NCI-H526 (cell line): ENCODE measurements at regions not wholly inside any gene's neighbourhood (a gene's known extent, or its start where the extent isn't known, plus 50 kb on each side); places are given as distances from the start of the nearest gene placed in this dataset.
"Not testable (repeated sequence)": the region's sequence is repeated elsewhere in the genome, so short reads cannot be mapped to it uniquely, and the experiment has no call there.

Experiments
- DNase-seq, 2 experiments: peaks; one replicate each; lab custom pipeline; 2025; lab: John Stamatoyannopoulos, UW

DNA sequence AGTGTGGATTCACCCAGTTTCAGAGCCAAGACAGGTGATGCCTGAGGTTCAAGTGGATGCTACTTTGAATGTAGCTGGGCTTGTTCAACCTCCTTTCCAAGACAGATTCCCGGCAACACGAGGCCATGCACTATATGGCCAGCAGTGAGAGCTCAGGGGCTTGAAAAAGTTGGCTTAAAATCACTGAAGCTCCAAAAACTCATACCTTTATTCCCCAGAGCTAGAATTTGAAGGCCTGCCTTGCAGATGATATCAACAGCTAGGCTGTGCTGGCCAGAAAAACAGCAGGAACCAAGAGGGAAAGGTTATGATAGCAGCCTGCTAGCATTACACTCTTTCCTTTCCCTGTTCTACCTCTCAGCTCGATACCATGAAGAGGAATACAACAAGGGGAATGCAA is 120.2 kb upstream of the DAB2 start:
- DNase-seq: no peak

DNA sequence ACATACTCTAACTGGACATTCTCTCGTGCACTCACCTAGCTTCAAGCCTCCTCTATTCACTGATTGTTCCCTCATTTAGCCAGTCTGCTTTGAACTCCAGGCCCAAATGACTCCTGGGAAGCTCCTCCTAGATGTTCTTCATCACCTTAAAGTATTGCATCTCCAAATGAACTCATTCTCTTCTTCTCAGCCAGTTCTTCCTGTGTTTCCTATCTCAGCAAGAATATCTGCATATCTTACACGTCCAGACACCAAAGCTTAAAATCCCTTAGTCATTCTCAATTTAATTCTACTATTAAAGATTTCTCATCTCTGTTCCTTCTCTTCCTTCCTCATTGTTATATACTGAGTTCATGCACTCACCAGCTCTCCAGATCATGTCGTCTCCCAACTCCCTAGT is 118.6 kb upstream of the DAB2 start:
- DNase-seq: no peak

DNA sequence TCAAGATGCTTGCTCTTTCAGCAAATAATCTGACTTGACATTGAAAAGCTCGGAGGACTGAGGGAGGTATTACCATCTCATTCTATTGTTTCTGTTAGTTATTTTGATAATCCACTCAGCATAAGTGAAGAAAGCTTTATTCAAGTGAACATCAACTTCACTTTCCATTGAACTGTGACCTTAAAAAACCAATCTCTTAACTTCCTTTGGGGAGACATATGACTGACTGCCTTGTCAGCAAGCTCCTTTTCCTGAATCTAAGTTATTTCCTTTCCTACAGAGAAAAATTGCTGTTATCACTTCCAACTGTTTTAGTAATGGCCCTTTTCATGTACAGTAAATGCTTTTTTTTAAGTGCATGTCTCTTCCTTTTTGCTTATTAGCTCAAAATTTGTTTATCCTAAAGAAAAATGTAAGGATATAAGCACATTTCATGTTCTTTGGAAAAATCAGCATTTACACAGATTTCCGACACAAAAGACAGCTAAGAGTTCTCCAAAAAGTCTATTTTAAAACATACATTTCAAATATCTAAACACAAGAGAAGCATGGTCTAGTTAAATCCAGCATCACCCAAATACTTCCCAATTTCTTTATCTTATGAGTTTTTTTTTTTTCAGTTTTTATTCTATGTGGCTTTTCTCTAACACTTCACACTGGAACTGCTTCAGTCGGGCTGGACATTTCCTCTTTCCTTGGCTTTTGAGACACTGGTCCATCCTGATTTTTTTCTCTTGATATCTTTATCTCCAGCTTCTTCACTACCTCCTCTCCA is 117.9 kb upstream of the DAB2 start:
- DNase-seq: no peak

DNA sequence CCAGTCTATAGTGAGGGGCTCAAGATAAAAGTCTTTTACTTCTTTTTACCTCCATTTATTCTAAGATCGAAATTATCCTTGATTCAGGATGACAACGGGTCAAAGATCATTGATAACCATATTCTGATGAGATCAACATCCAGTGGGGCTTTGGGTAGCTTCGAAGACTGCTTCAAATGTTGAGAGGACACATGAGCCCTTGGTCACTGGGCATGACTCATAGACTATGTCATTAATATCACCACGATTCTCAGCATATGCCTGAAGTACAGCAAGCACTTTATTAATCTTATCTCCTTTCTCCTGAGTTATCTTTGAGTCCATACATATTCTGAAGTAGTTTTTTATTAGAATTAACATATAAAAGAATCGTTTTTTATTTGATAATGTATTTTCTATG is 117.1 kb upstream of the DAB2 start:
- no peak for DNase-seq

DNA sequence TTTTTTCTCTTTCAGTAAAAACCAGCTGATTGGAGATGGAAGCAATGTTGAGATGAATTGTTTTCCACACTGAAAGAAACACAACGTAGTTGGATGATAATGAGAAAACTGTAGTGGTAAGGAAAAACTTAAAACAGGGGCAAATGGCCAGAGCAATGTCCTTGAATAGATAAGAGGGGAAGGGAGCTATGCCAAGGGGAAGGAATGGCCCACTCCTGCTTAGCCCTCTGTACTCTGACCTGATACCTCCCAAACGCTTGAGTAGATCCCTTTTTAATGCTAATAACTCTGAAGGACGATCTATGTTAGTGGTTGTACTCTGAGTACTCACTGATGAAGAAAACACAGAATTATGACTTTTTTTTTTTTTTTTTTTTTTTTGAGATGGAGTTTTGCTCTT is 114.7 kb upstream of the DAB2 start:
- no peak for DNase-seq

DNA sequence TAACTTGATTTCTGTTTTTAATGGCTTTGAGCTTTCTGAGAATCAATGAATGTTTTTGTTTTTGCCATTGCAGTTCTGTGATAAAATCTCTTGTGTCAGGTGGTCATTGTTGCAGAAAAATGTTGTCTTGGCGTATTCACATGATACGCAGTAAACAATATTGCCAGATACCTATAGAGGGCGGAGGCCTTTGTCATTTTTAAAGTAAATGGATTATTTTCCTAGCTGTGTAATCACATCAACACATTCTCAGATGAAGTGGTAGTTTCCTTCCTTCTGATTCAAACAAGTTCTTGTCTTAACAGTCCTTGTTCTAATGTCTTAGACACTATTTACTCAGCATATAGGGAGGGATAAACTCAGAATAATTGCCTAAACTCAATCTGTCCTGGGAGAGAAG is 109.9 kb upstream of the DAB2 start:
- DNase-seq: no peak

DNA sequence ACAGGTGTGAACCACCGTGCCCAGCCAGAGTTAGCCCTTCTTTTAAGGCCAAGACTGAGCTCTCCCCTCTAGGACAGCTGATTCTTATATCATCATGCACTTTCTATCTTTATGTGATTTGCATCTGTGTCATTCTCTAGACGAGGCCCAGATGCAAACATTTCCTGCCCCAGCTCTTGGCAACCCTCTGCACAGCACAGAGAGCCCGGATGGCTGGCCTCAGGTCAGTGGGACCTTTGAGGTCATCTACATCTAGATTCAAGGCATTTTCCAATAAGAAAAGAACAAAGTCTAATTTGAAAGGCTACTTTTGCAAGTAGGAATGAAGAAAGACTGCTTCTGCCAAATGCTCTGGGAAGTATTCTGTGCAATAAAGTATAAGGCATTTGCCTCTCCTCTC is 109.0 kb upstream of the DAB2 start:
- DNase-seq: no peak

DNA sequence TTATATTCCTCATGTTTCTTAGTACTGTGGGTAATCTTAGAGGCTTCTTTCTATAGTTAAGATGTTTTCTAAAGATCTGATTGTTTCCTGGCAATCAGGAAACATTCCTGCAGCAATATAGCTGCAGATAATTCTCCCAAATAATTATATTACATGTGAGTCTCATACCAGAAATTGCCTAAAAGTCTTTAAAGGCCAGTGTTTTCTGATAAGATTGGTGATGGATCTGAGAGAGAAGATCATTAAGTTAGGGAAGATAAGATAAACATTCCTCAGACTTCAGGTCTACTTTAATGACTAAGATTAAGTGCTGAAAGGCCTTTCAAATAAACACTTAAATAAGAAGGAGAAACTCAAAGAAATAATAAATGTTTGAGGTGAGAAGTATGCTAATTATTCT is 107.7 kb upstream of the DAB2 start:
- no peak for DNase-seq

DNA sequence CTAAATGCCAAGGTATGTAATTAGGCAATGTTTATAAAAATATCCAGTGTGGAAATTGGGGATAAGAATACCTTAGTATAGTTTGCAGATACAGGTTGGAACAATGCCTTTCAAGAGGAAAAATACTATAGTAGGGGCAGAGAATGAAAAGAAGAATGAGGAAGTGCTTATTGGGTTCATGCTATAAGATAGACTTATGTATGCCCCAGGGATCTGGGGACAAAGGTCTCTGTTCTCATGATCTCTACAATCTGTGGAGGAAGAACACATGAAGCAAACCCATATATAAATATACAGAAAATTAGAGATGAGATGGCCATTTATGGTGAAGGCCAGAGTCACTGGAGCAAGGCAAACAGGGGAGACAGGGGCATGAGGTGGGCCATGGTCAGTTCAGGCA is 106.5 kb upstream of the DAB2 start:
- no peak for DNase-seq

DNA sequence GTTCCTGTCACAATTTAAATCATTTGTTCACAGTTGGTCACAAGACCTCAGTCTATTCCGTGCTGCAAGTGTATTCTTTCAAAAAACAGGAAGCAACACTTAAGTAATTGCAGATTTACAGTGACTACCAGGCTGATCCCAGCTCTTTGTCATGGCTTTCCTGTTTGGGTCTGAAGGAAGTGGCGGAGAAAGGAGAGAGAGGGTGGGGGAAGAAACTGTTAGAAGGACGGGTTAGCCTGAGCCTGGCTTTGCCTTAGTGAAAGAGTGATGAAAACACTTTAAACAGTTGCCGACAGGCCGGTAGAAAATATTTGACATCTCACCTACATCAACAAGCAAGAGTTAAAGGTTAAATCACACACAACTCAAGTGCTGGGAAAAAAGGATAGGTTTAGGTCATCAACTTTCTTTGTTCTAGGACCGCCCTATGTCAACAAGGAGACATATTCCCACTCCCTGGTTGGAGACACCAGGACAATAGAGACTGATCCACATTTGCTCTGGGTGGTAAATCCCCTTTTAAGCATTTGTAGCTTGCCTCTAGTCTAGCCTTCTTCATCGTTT is 102.2 kb upstream of the DAB2 start:
- DNase-seq: no peak

DNA sequence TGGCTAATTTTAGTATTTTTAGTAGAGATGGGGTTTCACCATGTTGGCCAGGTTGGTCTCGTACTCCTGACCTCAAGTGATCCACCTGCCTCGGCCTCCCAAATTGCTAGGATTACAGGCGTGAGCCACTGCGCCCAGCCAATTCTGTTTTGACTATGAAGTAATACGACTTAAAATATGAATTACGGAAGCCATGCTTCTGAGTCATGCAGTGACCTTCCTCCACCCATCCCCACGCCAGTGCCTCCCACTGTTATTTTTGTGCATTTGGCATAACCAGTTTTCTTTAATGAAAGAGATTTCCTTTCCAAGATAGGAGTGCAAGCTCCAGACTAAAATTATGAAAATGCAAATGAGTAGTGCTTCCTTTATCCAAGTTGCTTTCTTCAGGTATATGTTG is 101.0 kb upstream of the DAB2 start:
- DNase-seq: not testable (repeated sequence)

DNA sequence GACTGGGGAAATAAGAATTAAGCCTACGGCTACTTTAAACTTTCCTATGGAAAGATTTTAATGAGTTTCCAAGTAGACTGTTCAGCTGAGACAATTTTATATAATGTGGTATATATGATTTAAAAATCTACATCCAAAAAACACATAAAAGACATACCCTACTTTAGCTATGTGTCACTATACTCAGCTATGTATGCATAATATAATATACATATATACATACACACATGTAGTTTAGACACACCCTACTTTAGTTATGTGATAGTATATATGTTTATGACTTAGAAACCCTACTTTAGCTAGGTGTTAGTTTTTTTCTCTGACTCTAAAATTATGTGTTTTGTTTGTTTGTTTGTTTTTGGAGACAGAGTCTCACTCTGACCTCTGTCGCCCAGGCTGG is 100.5 kb upstream of the DAB2 start:
- DNase-seq: no peak

DNA sequence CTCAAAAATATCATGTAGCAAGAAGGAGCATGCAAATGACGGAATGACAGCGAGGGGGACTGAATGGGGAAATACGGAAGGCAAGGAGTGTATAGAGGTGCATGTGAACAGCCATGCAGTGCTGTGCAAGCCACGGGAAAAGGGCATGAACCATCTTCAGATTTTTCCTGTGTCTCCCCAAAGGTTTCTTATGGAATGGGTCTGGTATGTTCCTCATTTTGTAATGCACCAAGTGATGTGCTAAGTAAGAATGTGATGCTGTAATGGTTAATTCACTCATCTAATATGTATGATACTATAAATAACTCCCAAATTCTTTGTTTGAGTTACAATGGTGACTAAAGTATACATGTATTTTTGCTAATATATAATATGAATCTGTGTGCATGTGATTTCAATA is 99.0 kb upstream of the DAB2 start:
- no peak for DNase-seq

DNA sequence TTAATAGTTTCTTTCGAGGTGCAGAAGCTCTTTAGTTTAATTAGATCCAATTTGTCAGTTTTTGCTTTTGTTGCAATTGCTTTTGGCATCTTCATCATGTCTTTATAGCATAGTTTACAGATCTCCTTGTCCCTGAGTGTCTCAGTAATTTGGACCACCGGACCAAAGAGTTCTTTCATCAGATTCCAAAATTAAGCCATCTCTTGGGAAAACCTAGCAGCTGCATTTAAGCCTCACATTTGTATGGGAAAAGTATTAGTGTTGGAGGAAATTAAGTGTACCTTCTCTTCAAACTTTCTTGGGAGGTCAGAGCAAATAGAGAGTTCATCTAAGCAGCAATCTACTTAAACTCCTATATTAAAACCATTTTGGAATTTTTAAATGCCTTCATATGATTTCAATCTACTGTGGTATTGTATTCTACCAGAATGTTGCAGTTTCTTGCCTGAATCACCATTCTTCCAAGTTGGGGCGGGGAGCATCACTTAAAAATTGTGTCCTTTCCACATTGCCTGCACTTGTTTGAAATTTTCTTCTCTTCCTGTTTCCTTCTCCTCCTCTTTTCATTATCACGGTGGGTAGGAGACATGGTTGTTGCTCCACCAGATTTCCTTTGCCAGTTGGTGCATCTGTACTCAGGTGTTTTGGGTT is 97.3 kb upstream of the DAB2 start:
- no peak for DNase-seq

DNA sequence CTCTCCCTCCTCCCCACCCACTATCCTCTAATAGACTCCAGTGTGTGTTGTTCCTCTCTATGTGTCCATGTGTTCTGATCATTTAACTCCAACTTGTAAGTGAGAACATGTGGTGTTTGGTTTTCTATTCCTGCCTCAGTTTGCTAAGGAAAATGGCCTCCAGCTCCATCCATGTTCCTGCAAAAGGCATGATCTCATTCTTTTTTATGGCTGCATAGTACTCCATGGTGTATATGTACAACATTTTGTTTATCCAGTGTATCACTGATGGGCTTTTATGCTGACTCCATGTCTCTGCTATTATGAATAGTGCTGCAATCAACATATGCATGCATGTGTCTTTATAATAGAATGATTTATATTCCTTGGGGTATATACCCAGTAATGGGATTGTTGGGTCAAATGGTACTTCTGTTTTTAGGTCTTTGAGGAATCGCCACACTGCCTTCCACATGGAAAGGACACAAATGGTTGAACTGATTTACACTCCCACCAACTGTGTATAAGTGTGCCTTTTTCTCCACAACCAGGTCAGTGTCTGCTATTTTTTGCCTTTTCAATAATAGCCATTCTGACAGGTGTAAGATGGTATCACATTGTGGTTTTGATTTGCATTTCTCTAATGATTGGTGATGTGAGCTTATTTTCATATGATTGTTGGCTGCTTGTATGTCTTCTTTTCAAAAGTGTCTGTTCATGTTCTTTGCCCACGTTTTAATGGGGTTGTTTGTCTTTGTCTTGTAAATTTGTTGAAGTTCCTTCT is 96.5 kb upstream of the DAB2 start:
- DNase-seq: peak; percentile 62 to 64

DNA sequence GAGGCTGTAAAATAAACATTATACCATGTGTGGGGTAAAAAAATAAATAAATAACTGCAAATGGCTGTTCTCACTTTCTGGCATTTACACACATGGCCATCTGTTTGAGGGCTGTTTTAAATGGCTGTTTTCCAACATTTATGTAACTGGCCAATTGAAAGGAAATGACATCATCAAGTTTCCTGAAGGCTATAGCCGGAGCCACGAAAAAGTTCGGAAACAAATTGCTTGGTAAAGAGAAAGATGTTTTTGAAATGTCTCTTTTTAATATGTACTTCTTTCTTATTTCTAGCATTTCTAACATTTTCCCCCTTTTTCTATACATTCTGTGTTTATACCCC is 95.4 kb upstream of the DAB2 start:
- no peak for DNase-seq

DNA sequence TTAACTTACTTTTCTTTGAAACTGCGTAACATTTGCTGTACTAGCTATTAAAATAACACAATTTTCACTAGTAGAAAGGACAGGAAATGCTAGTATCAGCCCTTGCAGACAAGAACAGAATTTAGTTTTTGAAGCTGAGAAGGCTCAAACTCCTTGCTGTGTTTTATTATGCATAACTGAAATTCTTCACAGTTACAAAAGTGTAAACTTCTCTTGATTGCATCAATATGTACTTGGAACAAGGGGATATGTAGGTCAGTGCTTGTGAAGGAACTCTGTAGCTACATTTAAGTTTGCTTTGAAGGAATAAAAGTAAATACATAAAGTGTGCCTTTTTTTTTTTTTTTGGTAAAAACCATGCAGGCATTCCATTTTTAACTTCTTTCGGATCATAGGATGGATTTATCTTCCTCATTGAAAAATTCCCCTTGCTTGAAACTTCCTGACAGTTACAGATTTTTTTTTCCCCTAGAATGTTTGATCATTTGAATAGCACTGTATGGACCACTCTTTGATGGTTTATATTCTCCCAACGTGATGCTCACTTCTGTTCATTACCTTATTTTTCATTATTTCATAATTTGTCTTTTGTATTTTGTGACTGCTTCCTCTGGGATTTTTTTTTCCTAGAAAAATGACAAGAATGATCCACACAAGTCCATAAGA is 94.9 kb upstream of the DAB2 start:
- DNase-seq: no peak

DNA sequence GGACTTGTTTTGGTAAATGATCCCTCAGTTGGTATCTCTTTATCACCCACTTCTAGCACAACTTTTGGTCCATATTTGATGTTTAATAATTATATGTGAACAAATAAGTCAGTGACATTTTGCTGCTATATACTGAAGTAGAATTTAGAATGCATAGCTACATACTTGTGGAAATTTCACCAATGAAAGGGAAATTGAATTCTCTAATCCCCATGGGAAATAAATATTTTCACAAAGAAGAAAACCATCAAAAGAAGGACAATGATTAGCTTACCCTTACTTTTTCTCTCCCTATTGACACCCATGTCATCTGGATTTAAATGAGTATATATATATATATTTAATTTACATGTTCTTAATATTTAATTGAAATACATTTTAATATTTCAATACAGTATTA is 94.3 kb upstream of the DAB2 start:
- no peak for DNase-seq

DNA sequence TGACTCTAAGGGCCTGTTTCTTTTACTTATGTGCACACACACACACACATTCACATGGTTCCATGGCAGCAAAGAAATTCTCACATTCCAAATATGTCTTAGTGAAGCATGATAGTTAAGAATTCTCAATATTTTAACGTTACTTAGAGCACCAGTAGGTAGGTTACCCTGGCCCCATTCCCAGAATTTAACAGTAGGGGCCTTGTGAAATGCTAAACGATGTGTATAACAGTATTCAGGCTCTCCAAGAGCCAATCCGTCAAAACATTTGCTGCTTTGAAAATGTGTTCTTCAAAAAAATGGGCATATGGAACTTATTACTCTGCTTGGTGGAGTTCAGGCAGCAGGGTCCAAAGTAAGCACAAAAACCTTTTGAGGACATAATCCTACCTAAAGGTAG is 93.7 kb upstream of the DAB2 start:
- DNase-seq: no peak

DNA sequence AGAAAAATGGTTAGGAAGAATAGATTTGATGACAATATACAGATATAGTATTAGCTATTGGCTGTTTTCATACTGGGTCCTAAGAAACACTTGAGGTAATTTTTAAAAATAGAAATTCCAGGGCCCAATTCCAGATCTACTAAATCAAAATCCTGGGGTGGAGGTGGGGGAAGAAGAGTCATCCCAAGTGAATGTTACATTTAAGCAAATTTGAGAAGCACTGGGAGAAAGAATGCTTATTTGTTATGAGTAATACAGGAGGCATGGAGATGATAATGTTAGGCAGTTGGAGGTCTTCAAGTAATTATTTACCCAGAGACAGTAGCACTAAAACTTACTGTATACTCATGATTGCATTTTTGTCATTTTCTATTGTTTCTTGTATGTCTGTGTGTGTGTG is 93.0 kb upstream of the DAB2 start:
- no peak for DNase-seq

DNA sequence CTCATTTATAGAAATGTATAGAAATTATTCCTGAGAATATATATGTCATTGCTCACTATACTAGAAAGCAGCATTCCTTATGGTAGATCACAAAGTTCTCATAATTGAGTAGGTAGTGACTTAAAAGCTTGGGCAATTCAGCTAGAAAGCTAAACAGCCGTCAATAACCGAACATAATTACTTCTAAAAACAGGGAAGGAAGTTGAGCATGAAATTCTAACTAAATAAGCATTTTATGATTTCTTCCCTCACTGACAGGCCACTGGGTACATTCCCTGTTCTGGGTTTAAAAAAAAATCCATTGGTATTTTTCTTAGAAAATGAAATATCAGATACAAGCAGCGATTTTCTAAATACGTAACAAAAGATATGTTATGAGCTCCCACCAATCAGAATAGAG is 91.1 kb upstream of the DAB2 start:
- no peak for DNase-seq

DNA sequence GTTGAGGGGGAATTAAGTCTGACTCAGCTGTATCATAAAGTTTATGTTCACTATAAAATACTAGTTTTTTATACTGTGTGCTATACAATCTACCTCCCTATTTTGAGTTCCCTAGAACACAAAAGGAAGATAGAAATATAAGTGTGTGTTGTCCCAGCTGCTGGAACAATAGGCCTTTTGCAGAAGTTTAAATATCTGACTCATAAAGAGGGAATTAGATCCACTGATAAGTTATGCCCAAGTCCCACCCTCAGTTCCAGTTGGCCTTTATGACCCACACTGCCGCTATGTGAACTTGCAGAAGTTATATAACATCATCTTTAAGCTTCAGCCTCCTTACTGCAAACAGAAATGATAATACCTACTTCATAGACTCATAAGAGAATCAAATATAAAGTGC is 88.5 kb upstream of the DAB2 start:
- DNase-seq: no peak

DNA sequence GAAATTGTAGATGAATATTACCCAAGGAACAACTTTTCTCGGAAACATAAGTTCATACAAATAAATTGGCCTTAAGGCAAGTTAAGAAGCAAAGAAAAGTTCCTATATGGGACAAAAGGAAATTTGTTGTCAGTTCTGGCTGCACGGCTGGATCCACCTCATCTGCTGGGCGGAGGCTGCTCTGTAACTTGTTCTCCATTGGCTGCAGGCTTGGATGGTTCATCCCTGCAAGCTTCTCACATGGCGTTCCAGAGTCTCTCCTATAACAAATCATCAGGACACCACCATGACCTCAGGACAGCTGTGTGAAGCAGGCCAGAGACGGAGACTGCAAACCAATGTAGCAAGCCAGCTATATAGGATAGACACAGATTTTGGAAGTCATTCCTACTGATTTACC is 81.4 kb upstream of the DAB2 start:
- DNase-seq: no peak
